GM12878 (cell line): ENCODE measurements at regions not wholly inside any gene's neighbourhood (a gene's known extent, or its start where the extent isn't known, plus 50 kb on each side); places are given as distances from the start of the nearest gene placed in this dataset.

Experiments
- CREM ChIP-seq: IDR thresholded peaks from 2 replicates; pipeline ENCODE4 v1.6.1; 2014; ENCODE audit warnings: antibody characterized with exemption, low read depth
- PBX3 ChIP-seq: IDR thresholded peaks from 2 replicates; pipeline ENCODE4 v1.6.1; 2011; ENCODE audit warnings: mild to moderate bottlenecking, low read depth, low read length, moderate library complexity; ENCODE audit not compliant: insufficient replicate concordance
- POLR2A ChIP-seq: IDR thresholded peaks from 2 replicates; pipeline ENCODE4 v1.6.1; 2011; ENCODE audit warnings: low read depth, mild to moderate bottlenecking, low read length
- POLR2AphosphoS2 ChIP-seq: IDR thresholded peaks from 2 replicates; pipeline ENCODE4 v1.6.1; 2011; ENCODE audit warnings: low read depth, mild to moderate bottlenecking, low read length, improper control_type of control experiment, moderate library complexity
- TCF12 ChIP-seq: IDR thresholded peaks from 2 replicates; pipeline ENCODE4 v1.6.1; 2011; ENCODE audit warnings: low read depth, mild to moderate bottlenecking, low read length
- TF ChIP-seq, protein P1 (sequence below), 3 experiments: IDR thresholded peaks in 2 of 3; conservative IDR thresholded peaks in 1 of 3; 2 replicates each; pipeline ENCODE4 v1.5.1; 2011; ENCODE audit warnings: low read depth in 3 of 3, low read length in 3 of 3, mild to moderate bottlenecking in 3 of 3, control low read depth in 2 of 3, moderate library complexity in 2 of 3, inconsistent platforms in 1 of 3, mixed read lengths in 1 of 3; ENCODE audit not compliant: control insufficient read depth in 2 of 3, insufficient read depth in 1 of 3; ENCODE audit errors: extremely low read depth in 1 of 3
- TF ChIP-seq, protein P2 (sequence below): IDR thresholded peaks from 2 replicates; pipeline ENCODE4 v1.6.1; 2012; ENCODE audit warnings: mild to moderate bottlenecking, low read depth, low read length

GRCh38 chr15:69546182-69546581 is 93.6 kb downstream of the RPLP1 start:
- TF ChIP-seq POLR2AphosphoS2: no peak
- no peak for TF ChIP-seq TCF12
- no peak for TF ChIP-seq PBX3
- TF ChIP-seq POLR2A: no peak
- TF ChIP-seq, protein P1, sequence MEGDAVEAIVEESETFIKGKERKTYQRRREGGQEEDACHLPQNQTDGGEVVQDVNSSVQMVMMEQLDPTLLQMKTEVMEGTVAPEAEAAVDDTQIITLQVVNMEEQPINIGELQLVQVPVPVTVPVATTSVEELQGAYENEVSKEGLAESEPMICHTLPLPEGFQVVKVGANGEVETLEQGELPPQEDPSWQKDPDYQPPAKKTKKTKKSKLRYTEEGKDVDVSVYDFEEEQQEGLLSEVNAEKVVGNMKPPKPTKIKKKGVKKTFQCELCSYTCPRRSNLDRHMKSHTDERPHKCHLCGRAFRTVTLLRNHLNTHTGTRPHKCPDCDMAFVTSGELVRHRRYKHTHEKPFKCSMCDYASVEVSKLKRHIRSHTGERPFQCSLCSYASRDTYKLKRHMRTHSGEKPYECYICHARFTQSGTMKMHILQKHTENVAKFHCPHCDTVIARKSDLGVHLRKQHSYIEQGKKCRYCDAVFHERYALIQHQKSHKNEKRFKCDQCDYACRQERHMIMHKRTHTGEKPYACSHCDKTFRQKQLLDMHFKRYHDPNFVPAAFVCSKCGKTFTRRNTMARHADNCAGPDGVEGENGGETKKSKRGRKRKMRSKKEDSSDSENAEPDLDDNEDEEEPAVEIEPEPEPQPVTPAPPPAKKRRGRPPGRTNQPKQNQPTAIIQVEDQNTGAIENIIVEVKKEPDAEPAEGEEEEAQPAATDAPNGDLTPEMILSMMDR (IDR thresholded peaks at IDR 0.05 in 2 of 3, conservative IDR thresholded peaks at IDR 0.05 in 1 of 3; ENCODE audit: control insufficient read depth in 2 of 3, extremely low read depth in 1 of 3, insufficient read depth in 1 of 3, low read depth in 3 of 3, low read length in 3 of 3): no peak
- TF ChIP-seq, protein P2, sequence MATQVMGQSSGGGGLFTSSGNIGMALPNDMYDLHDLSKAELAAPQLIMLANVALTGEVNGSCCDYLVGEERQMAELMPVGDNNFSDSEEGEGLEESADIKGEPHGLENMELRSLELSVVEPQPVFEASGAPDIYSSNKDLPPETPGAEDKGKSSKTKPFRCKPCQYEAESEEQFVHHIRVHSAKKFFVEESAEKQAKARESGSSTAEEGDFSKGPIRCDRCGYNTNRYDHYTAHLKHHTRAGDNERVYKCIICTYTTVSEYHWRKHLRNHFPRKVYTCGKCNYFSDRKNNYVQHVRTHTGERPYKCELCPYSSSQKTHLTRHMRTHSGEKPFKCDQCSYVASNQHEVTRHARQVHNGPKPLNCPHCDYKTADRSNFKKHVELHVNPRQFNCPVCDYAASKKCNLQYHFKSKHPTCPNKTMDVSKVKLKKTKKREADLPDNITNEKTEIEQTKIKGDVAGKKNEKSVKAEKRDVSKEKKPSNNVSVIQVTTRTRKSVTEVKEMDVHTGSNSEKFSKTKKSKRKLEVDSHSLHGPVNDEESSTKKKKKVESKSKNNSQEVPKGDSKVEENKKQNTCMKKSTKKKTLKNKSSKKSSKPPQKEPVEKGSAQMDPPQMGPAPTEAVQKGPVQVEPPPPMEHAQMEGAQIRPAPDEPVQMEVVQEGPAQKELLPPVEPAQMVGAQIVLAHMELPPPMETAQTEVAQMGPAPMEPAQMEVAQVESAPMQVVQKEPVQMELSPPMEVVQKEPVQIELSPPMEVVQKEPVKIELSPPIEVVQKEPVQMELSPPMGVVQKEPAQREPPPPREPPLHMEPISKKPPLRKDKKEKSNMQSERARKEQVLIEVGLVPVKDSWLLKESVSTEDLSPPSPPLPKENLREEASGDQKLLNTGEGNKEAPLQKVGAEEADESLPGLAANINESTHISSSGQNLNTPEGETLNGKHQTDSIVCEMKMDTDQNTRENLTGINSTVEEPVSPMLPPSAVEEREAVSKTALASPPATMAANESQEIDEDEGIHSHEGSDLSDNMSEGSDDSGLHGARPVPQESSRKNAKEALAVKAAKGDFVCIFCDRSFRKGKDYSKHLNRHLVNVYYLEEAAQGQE: no peak
- TF ChIP-seq CREM: no peak
